ENCODE measurements at regions not wholly inside any gene's neighbourhood (a gene's known extent, or its start where the extent isn't known, plus 50 kb on each side); places are given as distances from the start of the nearest gene placed in this dataset.

DNA sequence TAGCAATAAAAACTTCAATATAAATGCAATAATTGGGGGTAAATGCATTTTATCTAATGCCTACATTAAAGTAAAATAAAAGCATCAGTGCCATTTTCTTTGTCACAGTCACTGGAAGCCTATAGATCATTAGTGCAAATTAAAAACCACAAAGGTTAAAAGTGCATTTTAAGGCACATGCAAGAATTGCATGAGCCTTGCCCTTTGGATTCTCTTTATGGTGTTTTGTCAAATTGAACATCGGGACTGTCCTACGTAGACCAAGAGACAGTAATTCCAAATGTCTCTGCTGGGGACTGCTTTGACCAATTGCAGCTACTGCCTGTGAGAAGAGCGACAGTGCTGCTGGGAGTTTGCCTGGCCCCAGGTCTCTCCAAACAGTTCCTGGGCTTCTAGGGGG is 130.3 kb upstream of the SATB2 start:
- TF ChIP-seq, protein P1, sequence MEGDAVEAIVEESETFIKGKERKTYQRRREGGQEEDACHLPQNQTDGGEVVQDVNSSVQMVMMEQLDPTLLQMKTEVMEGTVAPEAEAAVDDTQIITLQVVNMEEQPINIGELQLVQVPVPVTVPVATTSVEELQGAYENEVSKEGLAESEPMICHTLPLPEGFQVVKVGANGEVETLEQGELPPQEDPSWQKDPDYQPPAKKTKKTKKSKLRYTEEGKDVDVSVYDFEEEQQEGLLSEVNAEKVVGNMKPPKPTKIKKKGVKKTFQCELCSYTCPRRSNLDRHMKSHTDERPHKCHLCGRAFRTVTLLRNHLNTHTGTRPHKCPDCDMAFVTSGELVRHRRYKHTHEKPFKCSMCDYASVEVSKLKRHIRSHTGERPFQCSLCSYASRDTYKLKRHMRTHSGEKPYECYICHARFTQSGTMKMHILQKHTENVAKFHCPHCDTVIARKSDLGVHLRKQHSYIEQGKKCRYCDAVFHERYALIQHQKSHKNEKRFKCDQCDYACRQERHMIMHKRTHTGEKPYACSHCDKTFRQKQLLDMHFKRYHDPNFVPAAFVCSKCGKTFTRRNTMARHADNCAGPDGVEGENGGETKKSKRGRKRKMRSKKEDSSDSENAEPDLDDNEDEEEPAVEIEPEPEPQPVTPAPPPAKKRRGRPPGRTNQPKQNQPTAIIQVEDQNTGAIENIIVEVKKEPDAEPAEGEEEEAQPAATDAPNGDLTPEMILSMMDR (IDR thresholded peaks at IDR 0.05): no peak
- TF ChIP-seq POLR2A (IDR thresholded peaks at IDR 0.05): no peak
- no peak for TF ChIP-seq EP300 (IDR thresholded peaks at IDR 0.05)
